HepG2 (cell line): ENCODE measurements at regions not wholly inside any gene's neighbourhood (a gene's known extent, or its start where the extent isn't known, plus 50 kb on each side); places are given as distances from the start of the nearest gene placed in this dataset.

ENCODE experiments used
- ATAC-seq: fragments of 200-7000 bp; cut with Tn5 transposase; 3 replicates; pipeline ENCODE4 v1.9.1; 2020; ENCODE audit warnings: mild to moderate bottlenecking, moderate library complexity
- BruUV-seq: library from RNA; stranded (reverse); fragments of 400-500 nt; replicated peaks from 2 replicates; lab custom pipeline; 2021; lab: Mats Ljungman, UMichigan
- CTCF ChIA-PET: fragments of 300-600 bp; formaldehyde crosslinking; extraction: SDS; loops from one replicate; lab custom pipeline; 2021; ENCODE audit warnings: low total read pairs, inconsistent platforms, low intra/inter-chr PET ratio; lab: Yijun Ruan, JAX
- POLR2A ChIA-PET: fragments of 350-600 bp; sonication (Branson Sonifier 250); formaldehyde crosslinking; loops from one replicate; lab custom pipeline; 2020; ENCODE audit warnings: antibody characterized with exemption, inconsistent platforms; lab: Yijun Ruan, JAX
- DNase-seq: peaks from one replicate; pipeline ENCODE4 v3.0.0-alpha.2; 2015; ENCODE audit warnings: low spot score
- FAIRE-seq: peaks from 3 replicates; lab custom pipeline; 2011; peaks lifted over from hg19 to GRCh38; lab: Jason Lieb, UNC
- H2AFZ ChIP-seq: one replicate; pipeline ENCODE4 v1.6.1; 2011; ENCODE audit warnings: low read length, inconsistent platforms
- H3K27ac ChIP-seq: fragments of 300-600 bp; 3 replicates; pipeline ENCODE4 v1.8.0; 2011; ENCODE audit warnings: mixed run types, mild to moderate bottlenecking, mixed read lengths, low read length, inconsistent platforms; ENCODE audit not compliant: insufficient read depth; ENCODE audit errors: extremely low read length
- H3K27me3 ChIP-seq, 2 experiments: fragments of 200-600 bp in 1 of 2; 2 replicates in 1 of 2; 3 replicates in 1 of 2; pipeline versions ENCODE4 v1.6.0 to v1.8.0; 2011; ENCODE audit warnings: low read length in 2 of 2, mild to moderate bottlenecking in 2 of 2, moderate library complexity in 2 of 2, inconsistent platforms in 1 of 2; ENCODE audit not compliant: insufficient read depth in 2 of 2, control insufficient read depth in 1 of 2
- H3K36me3 ChIP-seq, 2 experiments: fragments of 200-600 bp in 1 of 2; replicated peaks in 1 of 2; 2 replicates in 1 of 2; 3 replicates in 1 of 2; pipeline versions ENCODE4 v1.5.1 to v1.8.0; 2011; ENCODE audit warnings: low read length in 2 of 2, inconsistent platforms in 1 of 2; ENCODE audit not compliant: insufficient read depth in 2 of 2, control insufficient read depth in 1 of 2
- H3K4me1 ChIP-seq: 2 replicates; pipeline ENCODE4 v1.5.1; 2012; ENCODE audit warnings: low read length, inconsistent platforms; ENCODE audit not compliant: insufficient read depth
- H3K4me2 ChIP-seq: 2 replicates; pipeline ENCODE4 v1.6.0; 2011; ENCODE audit warnings: low read depth, low read length, inconsistent platforms
- H3K4me3 ChIP-seq, 3 experiments: fragments of 200-600 bp in 1 of 3; sonication (generic), shearing (Covaris generic) in 1 of 3; replicated peaks in 1 of 3; 2 replicates each; pipeline ENCODE4 v1.5.1; 2011 to 2016; ENCODE audit warnings: low read length in 3 of 3, inconsistent platforms in 2 of 3, low read depth in 2 of 3, mild to moderate bottlenecking in 2 of 3, control low read depth in 1 of 3, mixed read lengths in 1 of 3; ENCODE audit not compliant: insufficient read depth in 1 of 3
- H3K79me2 ChIP-seq: one replicate; pipeline ENCODE4 v1.6.1; 2011; ENCODE audit warnings: low read length, inconsistent platforms; ENCODE audit not compliant: insufficient read depth
- H3K9ac ChIP-seq: 2 replicates; pipeline ENCODE4 v1.6.0; 2011; ENCODE audit warnings: mild to moderate bottlenecking, low read depth, low read length, inconsistent platforms; ENCODE audit not compliant: insufficient read depth
- H3K9me3 ChIP-seq: 2 replicates; pipeline ENCODE4 v1.5.1; 2012; ENCODE audit warnings: mild to moderate bottlenecking, low read length
- H4K20me1 ChIP-seq: 2 replicates; pipeline ENCODE4 v1.6.0; 2011; ENCODE audit warnings: inconsistent platforms, mild to moderate bottlenecking, low read length, moderate library complexity; ENCODE audit not compliant: insufficient read depth
- BRCA1 ChIP-seq: sonication (generic); formaldehyde crosslinking; IDR thresholded peaks from 2 replicates; pipeline ENCODE4 v1.4.0; 2020; ENCODE audit warnings: missing genetic modification reagents
- CBX1 ChIP-seq: IDR thresholded peaks from one replicate; pipeline ENCODE4 v1.6.1; 2016; ENCODE audit warnings: antibody characterized with exemption, low read depth
- CREB1 ChIP-seq, 2 experiments: fragments of 450-650 bp in 1 of 2; IDR thresholded peaks; 2 replicates each; pipeline ENCODE4 v1.6.1; 2016 to 2017; ENCODE audit warnings: control low read depth in 1 of 2, mild to moderate bottlenecking in 1 of 2, missing compliant biosample characterization in 1 of 2, missing genetic modification characterization in 1 of 2
- HMGXB4 ChIP-seq, 2 experiments: sonication (generic) in 1 of 2; formaldehyde crosslinking in 1 of 2; IDR thresholded peaks; 2 replicates each; pipeline versions ENCODE4 v1.4.0 to v1.6.1; 2018 to 2020; ENCODE audit warnings: missing genetic modification reagents in 2 of 2, borderline replicate concordance in 1 of 2, low read depth in 1 of 2, mild to moderate bottlenecking in 1 of 2, missing biosample characterization in 1 of 2
- KDM6A ChIP-seq: IDR thresholded peaks from 2 replicates; pipeline ENCODE4 v1.6.1; 2016; ENCODE audit warnings: low read depth
- MBNL3 ChIP-seq: fragments of 250-450 bp; sonication (Bioruptor Pico); conservative IDR thresholded peaks from 2 replicates; pipeline ENCODE4 v1.8.0; 2022; ENCODE audit warnings: mild to moderate bottlenecking, inconsistent platforms
- NFYC ChIP-seq: IDR thresholded peaks from 2 replicates; pipeline ENCODE4 v1.6.1; 2016; ENCODE audit warnings: missing genetic modification reagents, missing compliant biosample characterization
- NR3C1 ChIP-seq: sonication (generic); formaldehyde crosslinking; IDR thresholded peaks from 2 replicates; pipeline ENCODE4 v1.4.0; 2020; ENCODE audit warnings: missing genetic modification reagents
- ONECUT2 ChIP-seq: sonication (generic); formaldehyde crosslinking; IDR thresholded peaks from 2 replicates; pipeline ENCODE4 v1.4.0; 2020; ENCODE audit warnings: missing genetic modification reagents
- PHF5A ChIP-seq: IDR thresholded peaks from one replicate; pipeline ENCODE4 v1.6.1; 2018; ENCODE audit warnings: low read depth, missing genetic modification reagents; ENCODE audit not compliant: unreplicated experiment
- SMAD9 ChIP-seq: sonication (generic); formaldehyde crosslinking; IDR thresholded peaks from 2 replicates; pipeline ENCODE4 v1.5.1; 2020; ENCODE audit warnings: mild to moderate bottlenecking, missing genetic modification reagents
- TRAFD1 ChIP-seq: sonication (generic); formaldehyde crosslinking; IDR thresholded peaks from 2 replicates; pipeline ENCODE4 v1.5.1; 2020; ENCODE audit warnings: missing genetic modification reagents, mild to moderate bottlenecking, borderline replicate concordance
- ZBTB2 ChIP-seq: sonication (generic); formaldehyde crosslinking; IDR thresholded peaks from 2 replicates; pipeline ENCODE4 v1.8.0; 2022; ENCODE audit warnings: low read depth, missing genetic modification reagents
- ZMAT3 ChIP-seq: sonication (generic); formaldehyde crosslinking; conservative IDR thresholded peaks from 2 replicates; pipeline ENCODE4 v1.7.0; 2021; ENCODE audit warnings: missing genetic modification reagents
- ZNF331 ChIP-seq: sonication (generic); formaldehyde crosslinking; IDR thresholded peaks from 2 replicates; pipeline ENCODE4 v1.4.0; 2020; ENCODE audit warnings: missing genetic modification reagents
- ZNF432 ChIP-seq: sonication (generic); formaldehyde crosslinking; IDR thresholded peaks from 2 replicates; pipeline ENCODE4 v1.5.0; 2020; ENCODE audit warnings: missing genetic modification reagents, mild to moderate bottlenecking, borderline replicate concordance
- ZNF503 ChIP-seq: sonication (generic); formaldehyde crosslinking; IDR thresholded peaks from 2 replicates; pipeline ENCODE4 v1.4.0; 2020; ENCODE audit warnings: missing genetic modification reagents
- ZNF570 ChIP-seq: sonication (generic); formaldehyde crosslinking; IDR thresholded peaks from 2 replicates; pipeline ENCODE4 v1.4.0; 2020; ENCODE audit warnings: mild to moderate bottlenecking, missing genetic modification reagents, borderline replicate concordance
- ZNF737 ChIP-seq: sonication (generic); formaldehyde crosslinking; IDR thresholded peaks from 2 replicates; pipeline ENCODE4 v1.5.0; 2020; ENCODE audit warnings: missing genetic modification reagents, mild to moderate bottlenecking, borderline replicate concordance
- WGBS: methylation state at CpG from one replicate; pipeline ENCODE4 v1.1.6; 2017; ENCODE audit warnings: low lambda C conversion rate; 5-methylcytosine and 5-hydroxymethylcytosine counted together
- in situ Hi-C: cut with HindIII; loops from 2 replicates; pipeline ENCODE4 v1.10.0; 2017; ENCODE audit warnings: low pct_unique_long_range_greater_than_20kb; ENCODE audit not compliant: extremely low pct_ligation_motif_present
- intact Hi-C: fragments of 100-400 bp; cut with micrococcal nuclease; formaldehyde crosslinking; loops from one replicate; pipeline ENCODE4 v1.10.0; 2022; ENCODE audit not compliant: unreplicated experiment

- no peak for TF ChIP-seq ZNF432 (CRISPR knock-in tag)
- no peak for TF ChIP-seq ZBTB2 (CRISPR knock-in tag)
- no peak for TF ChIP-seq ZNF570 (CRISPR knock-in tag)
- no peak for TF ChIP-seq ONECUT2 (CRISPR knock-in tag)
- no peak for TF ChIP-seq CBX1
- no peak for TF ChIP-seq NR3C1 (CRISPR knock-in tag)
- TF ChIP-seq SMAD9 (CRISPR knock-in tag) = no peak
- no peak for TF ChIP-seq HMGXB4 (CRISPR knock-in tag; IDR thresholded peaks at IDR 0.05; ENCODE audit: borderline replicate concordance in 1 of 2, low read depth in 1 of 2)
Measured at GRCh38 chr2:107374249-107374648, 452.4 kb upstream of the RGPD4 start (continued).

GRCh38 chr2:107376909-107377308, 449.8 kb upstream of the RGPD4 start:
- POLR2A ChIA-PET = no interaction called here
- in situ Hi-C loops = no loop called here
- no peaks in the 10 kb centered on the region for H3K36me3 ChIP-seq
- H3K27me3 ChIP-seq = no peaks in the 10 kb centered on the region
- intact Hi-C loops = no loop called here
- H3K4me3 ChIP-seq = no peak overlapping the region
- H3K79me2 ChIP-seq = no peaks in the 10 kb centered on the region
- no peak overlapping the region for H3K9ac ChIP-seq
- BruUV-seq = no TSS peak
- H3K27ac ChIP-seq = no peak overlapping the region
- FAIRE-seq (no peak), DNase-seq (no peak), ATAC-seq (no peak)
- 2% methylated on average over 4 of the region's 4 CpGs for WGBS
- no peaks in the 10 kb centered on the region for H4K20me1 ChIP-seq
- H3K4me2 ChIP-seq = no peak overlapping the region
- CTCF ChIA-PET = no interaction called here
- no peaks in the 10 kb centered on the region for H3K4me1 ChIP-seq
- H3K9me3 ChIP-seq = peaks cover 22% of the 10 kb centered on the region; the same call in 1 of the 2 replicates
- H2AFZ ChIP-seq = no peak overlapping the region
- no peak for TF ChIP-seq KDM6A (CRISPR knock-in tag)
- TF ChIP-seq ZMAT3 (CRISPR knock-in tag) = no peak
- no peak for TF ChIP-seq CREB1 (IDR thresholded peaks at IDR 0.05)
- no peak for TF ChIP-seq CREB1 (CRISPR knock-in tag; IDR thresholded peaks at IDR 0.05)
- no peak for TF ChIP-seq NFYC
- TF ChIP-seq BRCA1 (CRISPR knock-in tag) = no peak
- no peak for TF ChIP-seq MBNL3
- no peak for TF ChIP-seq PHF5A (CRISPR knock-in tag)
- TF ChIP-seq ZNF737 (CRISPR knock-in tag) = no peak
- no peak for TF ChIP-seq ZNF331 (CRISPR knock-in tag)
- TF ChIP-seq ZNF503 = no peak
- TF ChIP-seq TRAFD1 (CRISPR knock-in tag) = no peak
